ENCODE measurements at regions not wholly inside any gene's neighbourhood (a gene's known extent, or its start where the extent isn't known, plus 50 kb on each side); places are given as distances from the start of the nearest gene placed in this dataset.

GRCh38 chr3:36312351-36312750, 68.0 kb upstream of the STAC start:
- H3K4me3 ChIP-seq, result no peak overlapping the region
- no peaks in the 10 kb centered on the region for H3K36me3 ChIP-seq
- no peak for DNase-seq (ENCODE audit: low read depth in 1 of 2, low spot score in 2 of 2)
- no peaks in the 10 kb centered on the region for H3K27me3 ChIP-seq (replicated peaks)
- H3K4me1 ChIP-seq (replicated peaks), result no peaks in the 10 kb centered on the region
- H3K27ac ChIP-seq, result no peak overlapping the region
- H3K9me3 ChIP-seq (replicated peaks), result no peaks in the 10 kb centered on the region

- no peaks in the 10 kb centered on the region for H3K27me3 ChIP-seq (replicated peaks)
- no peaks in the 10 kb centered on the region for H3K4me1 ChIP-seq (replicated peaks)
- no peaks in the 10 kb centered on the region for H3K9me3 ChIP-seq (replicated peaks)
- H3K4me3 ChIP-seq, result no peak overlapping the region
- H3K27ac ChIP-seq, result no peak overlapping the region
- no peaks in the 10 kb centered on the region for H3K36me3 ChIP-seq
- no peak for DNase-seq (ENCODE audit: low read depth in 1 of 2, low spot score in 2 of 2)
These were observed 62.4 kb upstream of the STAC start for GRCh38 chr3:36317915-36318314.

GRCh38 chr3:36318621-36319200, 61.6 kb upstream of the STAC start:
- Histone ChIP-seq H3K9me3 (replicated peaks) (no peaks in the 10 kb centered on the region), H3K27me3 (replicated peaks) (no peaks in the 10 kb centered on the region), H3K27ac (no peak overlapping the region), H3K36me3 (no peaks in the 10 kb centered on the region), H3K4me1 (replicated peaks) (no peaks in the 10 kb centered on the region), H3K4me3 (no peak overlapping the region)
- no peak for DNase-seq (ENCODE audit: low read depth in 1 of 2, low spot score in 2 of 2)

- H3K27ac ChIP-seq, result no peak overlapping the region
- no peak overlapping the region for H3K4me3 ChIP-seq
- no peaks in the 10 kb centered on the region for H3K9me3 ChIP-seq (replicated peaks)
- no peak for DNase-seq (ENCODE audit: low read depth in 1 of 2, low spot score in 2 of 2)
- H3K4me1 ChIP-seq (replicated peaks), result no peaks in the 10 kb centered on the region
- no peaks in the 10 kb centered on the region for H3K36me3 ChIP-seq
- no peaks in the 10 kb centered on the region for H3K27me3 ChIP-seq (replicated peaks)
These were observed 60.6 kb upstream of the STAC start for GRCh38 chr3:36319680-36320079.
